ENCODE measurements at regions not wholly inside any gene's neighbourhood (a gene's known extent, or its start where the extent isn't known, plus 50 kb on each side); places are given as distances from the start of the nearest gene placed in this dataset.

DNA sequence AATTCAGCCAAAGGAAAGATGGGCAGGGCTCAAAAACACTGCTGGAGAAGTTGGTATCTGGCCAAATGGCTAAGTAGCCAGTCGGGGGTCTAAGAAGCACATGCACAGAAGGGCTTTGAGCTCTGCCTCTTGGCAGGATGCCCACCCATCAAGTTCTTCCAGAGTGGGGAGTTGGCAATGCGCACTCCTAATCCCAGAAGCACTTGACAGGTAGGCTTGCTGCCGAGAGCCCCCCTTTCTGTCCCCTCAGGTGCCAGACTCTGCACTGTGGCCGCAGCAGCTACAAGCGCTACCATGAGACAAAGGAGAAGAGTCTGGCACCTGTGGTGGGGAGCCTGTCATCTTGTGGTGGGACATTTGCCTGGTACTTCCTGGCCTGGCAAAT is 252.9 kb upstream of the SLC24A2 start:
- TF ChIP-seq, protein P1, sequence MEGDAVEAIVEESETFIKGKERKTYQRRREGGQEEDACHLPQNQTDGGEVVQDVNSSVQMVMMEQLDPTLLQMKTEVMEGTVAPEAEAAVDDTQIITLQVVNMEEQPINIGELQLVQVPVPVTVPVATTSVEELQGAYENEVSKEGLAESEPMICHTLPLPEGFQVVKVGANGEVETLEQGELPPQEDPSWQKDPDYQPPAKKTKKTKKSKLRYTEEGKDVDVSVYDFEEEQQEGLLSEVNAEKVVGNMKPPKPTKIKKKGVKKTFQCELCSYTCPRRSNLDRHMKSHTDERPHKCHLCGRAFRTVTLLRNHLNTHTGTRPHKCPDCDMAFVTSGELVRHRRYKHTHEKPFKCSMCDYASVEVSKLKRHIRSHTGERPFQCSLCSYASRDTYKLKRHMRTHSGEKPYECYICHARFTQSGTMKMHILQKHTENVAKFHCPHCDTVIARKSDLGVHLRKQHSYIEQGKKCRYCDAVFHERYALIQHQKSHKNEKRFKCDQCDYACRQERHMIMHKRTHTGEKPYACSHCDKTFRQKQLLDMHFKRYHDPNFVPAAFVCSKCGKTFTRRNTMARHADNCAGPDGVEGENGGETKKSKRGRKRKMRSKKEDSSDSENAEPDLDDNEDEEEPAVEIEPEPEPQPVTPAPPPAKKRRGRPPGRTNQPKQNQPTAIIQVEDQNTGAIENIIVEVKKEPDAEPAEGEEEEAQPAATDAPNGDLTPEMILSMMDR (IDR thresholded peaks at IDR 0.05; ENCODE audit: extremely low read depth, missing control alignments): no peak
- no peak for DNase-seq (ENCODE audit: low spot score)

DNA sequence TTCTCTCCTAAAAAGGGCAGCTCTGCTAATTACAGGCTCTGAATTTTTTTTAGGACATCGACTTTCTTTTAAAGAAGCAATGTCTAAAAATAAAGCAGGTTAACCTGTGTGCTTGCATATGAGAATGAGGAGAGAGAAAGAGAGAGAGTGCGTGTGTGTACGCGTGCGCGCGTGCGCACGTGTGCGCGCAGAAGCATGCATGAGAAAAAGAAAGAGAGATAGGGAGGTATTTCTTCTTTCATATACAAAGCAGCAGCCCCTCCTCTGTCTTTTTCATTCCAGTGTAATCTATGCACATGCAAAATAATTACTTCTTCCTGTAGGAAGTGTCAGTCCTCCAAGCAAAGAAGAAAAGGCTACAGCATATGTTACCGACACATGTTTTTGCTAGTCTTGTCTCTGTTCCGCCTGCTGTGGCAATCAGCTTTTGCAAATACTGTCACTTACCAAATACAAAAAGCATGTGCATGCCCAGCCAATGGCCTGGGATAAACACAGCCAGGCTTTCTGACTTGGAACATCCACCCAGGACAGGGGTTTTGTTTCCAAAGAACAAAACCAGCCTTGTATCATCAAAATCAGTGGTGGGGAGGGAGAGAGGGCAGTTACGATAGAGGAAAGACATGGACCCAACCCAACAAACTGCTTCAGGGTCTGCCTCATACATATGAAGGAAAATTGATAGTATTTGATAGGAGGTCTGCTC is 252.3 kb upstream of the SLC24A2 start:
- DNase-seq (ENCODE audit: low spot score): no peak
- TF ChIP-seq, protein P1 (IDR thresholded peaks at IDR 0.05; ENCODE audit: extremely low read depth, missing control alignments): no peak

DNA sequence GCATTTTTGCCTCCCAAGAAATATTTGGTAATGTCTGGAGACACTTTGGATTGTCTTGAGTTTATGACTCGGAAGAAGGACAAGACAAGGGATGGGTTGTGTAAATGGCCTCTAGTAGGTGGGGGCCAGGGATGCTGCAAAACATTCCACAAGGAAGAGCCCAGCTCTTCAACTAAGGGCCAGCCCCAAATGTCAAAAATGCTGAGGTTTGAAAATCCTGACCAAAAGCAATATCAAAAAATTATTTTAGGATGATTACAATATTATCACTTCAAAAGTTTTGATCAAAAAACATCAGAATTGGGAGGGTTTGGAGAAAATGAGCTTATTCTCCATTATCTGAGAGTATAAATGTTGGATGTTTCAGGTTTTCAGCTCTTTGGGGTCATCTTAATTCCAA is 248.9 kb upstream of the SLC24A2 start:
- TF ChIP-seq, protein P1 (IDR thresholded peaks at IDR 0.05; ENCODE audit: extremely low read depth, missing control alignments): no peak
- no peak for DNase-seq (ENCODE audit: low spot score)

DNA sequence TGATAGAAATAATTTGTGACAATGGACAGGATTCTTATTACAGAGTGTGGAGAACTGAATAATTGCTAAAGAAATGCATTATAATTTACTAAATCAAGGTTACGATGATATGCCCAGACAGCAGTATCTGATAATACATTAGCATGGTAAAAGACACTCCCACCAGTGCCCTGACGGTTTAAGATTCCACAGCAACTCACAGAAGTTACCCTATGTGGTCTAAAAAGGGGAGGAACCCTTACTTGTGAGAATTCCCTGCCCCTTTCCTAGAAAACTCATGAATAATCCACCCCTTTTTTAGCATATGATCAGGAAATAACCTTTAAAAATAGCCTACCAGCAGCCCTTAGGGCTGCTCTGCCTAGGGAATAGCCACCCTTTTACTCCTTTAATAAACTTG is 244.7 kb upstream of the SLC24A2 start:
- DNase-seq (ENCODE audit: low spot score): no peak
- TF ChIP-seq, protein P1 (IDR thresholded peaks at IDR 0.05; ENCODE audit: extremely low read depth, missing control alignments): no peak

DNA sequence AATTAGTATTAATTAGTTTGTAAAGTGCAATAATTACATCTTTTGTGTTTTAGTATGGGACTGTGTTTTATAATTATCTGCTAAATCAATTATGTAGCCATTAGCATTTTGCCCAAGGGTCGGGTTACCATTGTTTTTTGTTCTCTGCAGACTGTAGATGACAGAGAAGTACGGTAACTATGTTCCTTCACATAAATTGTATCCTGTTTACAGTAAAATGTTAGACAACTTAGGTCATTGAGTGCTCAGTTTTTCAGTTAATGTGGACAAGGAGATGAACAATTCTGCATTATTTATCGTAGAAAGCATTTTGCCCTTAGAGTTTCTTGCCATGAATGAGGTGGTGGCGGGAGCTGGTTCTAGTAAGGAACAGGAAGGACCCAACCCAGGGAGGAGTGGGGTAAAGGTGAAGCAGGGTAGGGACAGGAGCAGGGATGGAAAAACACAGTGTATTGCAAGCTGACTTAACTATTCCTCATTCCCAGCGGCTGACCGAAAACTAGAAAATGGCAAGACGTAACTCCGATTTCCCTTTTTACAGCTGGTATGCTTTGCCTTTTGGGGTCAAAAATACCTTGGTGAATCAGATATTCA is 243.7 kb upstream of the SLC24A2 start:
- TF ChIP-seq, protein P1 (IDR thresholded peaks at IDR 0.05; ENCODE audit: extremely low read depth, missing control alignments): no peak
- DNase-seq (ENCODE audit: low spot score): no peak

DNA sequence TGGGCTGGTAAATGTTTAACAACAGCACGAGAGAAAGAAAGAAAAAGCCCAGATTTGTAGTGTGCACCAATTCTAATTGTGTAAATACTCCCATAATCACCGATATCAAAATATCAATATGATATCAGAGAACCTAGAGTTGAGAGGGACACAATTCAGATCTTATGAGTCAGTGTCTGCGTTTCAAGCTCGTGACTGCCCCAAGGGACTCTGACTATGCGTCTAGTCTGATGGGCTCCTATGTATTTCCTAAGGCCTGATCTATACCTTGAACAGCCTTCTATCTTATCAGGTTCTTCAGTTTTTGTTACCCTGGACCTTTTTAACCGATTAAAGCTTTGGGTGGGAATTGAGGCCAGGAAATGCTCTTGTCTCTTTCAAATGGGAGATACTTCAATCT is 243.0 kb upstream of the SLC24A2 start:
- no peak for DNase-seq (ENCODE audit: low spot score)
- TF ChIP-seq, protein P1 (IDR thresholded peaks at IDR 0.05; ENCODE audit: extremely low read depth, missing control alignments): no peak

DNA sequence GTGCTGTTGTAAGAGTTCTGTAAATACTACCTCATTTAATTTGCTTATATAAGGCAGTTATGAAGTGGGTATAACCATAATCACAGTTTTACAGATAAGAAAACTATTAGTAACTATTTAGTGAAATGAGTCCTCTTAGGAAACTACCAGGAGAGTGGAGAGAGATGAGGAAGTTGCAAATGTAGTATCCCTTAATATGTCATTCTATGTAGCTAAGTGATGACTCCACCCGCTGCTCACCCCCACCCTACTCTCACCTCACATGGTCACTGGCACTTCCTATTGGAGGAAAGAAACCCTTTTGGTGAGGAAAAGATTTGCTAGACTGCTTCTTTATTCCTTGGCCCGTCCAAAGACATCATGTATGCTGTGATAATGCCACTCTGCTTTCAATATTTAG is 241.8 kb upstream of the SLC24A2 start:
- TF ChIP-seq, protein P1 (IDR thresholded peaks at IDR 0.05; ENCODE audit: extremely low read depth, missing control alignments): no peak
- no peak for DNase-seq (ENCODE audit: low spot score)

All from GM20000 (cell line).